HepG2 (cell line): ENCODE measurements at regions not wholly inside any gene's neighbourhood (a gene's known extent, or its start where the extent isn't known, plus 50 kb on each side); places are given as distances from the start of the nearest gene placed in this dataset.

Experiments
- ATAC-seq: fragments of 200-7000 bp; cut with Tn5 transposase; 3 replicates; pipeline ENCODE4 v1.9.1; 2020; ENCODE audit warnings: mild to moderate bottlenecking, moderate library complexity
- BruUV-seq: library from RNA; stranded (reverse); fragments of 400-500 nt; replicated peaks from 2 replicates; lab custom pipeline; 2021; lab: Mats Ljungman, UMichigan
- CTCF ChIA-PET: fragments of 300-600 bp; formaldehyde crosslinking; extraction: SDS; loops from one replicate; lab custom pipeline; 2021; ENCODE audit warnings: low total read pairs, inconsistent platforms, low intra/inter-chr PET ratio; lab: Yijun Ruan, JAX
- POLR2A ChIA-PET: fragments of 350-600 bp; sonication (Branson Sonifier 250); formaldehyde crosslinking; loops from one replicate; lab custom pipeline; 2020; ENCODE audit warnings: antibody characterized with exemption, inconsistent platforms; lab: Yijun Ruan, JAX
- DNase-seq: peaks from one replicate; pipeline ENCODE4 v3.0.0-alpha.2; 2015; ENCODE audit warnings: low spot score
- FAIRE-seq: peaks from 3 replicates; lab custom pipeline; 2011; peaks lifted over from hg19 to GRCh38; lab: Jason Lieb, UNC
- H2AFZ ChIP-seq: one replicate; pipeline ENCODE4 v1.6.1; 2011; ENCODE audit warnings: low read length, inconsistent platforms
- H3K27ac ChIP-seq: fragments of 300-600 bp; 3 replicates; pipeline ENCODE4 v1.8.0; 2011; ENCODE audit warnings: mixed run types, mild to moderate bottlenecking, mixed read lengths, low read length, inconsistent platforms; ENCODE audit not compliant: insufficient read depth; ENCODE audit errors: extremely low read length
- H3K27me3 ChIP-seq, 2 experiments: fragments of 200-600 bp in 1 of 2; 2 replicates in 1 of 2; 3 replicates in 1 of 2; pipeline versions ENCODE4 v1.6.0 to v1.8.0; 2011; ENCODE audit warnings: low read length in 2 of 2, mild to moderate bottlenecking in 2 of 2, moderate library complexity in 2 of 2, inconsistent platforms in 1 of 2; ENCODE audit not compliant: insufficient read depth in 2 of 2, control insufficient read depth in 1 of 2
- H3K36me3 ChIP-seq, 2 experiments: fragments of 200-600 bp in 1 of 2; replicated peaks in 1 of 2; 2 replicates in 1 of 2; 3 replicates in 1 of 2; pipeline versions ENCODE4 v1.5.1 to v1.8.0; 2011; ENCODE audit warnings: low read length in 2 of 2, inconsistent platforms in 1 of 2; ENCODE audit not compliant: insufficient read depth in 2 of 2, control insufficient read depth in 1 of 2
- H3K4me1 ChIP-seq: 2 replicates; pipeline ENCODE4 v1.5.1; 2012; ENCODE audit warnings: low read length, inconsistent platforms; ENCODE audit not compliant: insufficient read depth
- H3K4me2 ChIP-seq: 2 replicates; pipeline ENCODE4 v1.6.0; 2011; ENCODE audit warnings: low read depth, low read length, inconsistent platforms
- H3K4me3 ChIP-seq, 3 experiments: fragments of 200-600 bp in 1 of 3; sonication (generic), shearing (Covaris generic) in 1 of 3; replicated peaks in 1 of 3; 2 replicates each; pipeline ENCODE4 v1.5.1; 2011 to 2016; ENCODE audit warnings: low read length in 3 of 3, inconsistent platforms in 2 of 3, low read depth in 2 of 3, mild to moderate bottlenecking in 2 of 3, control low read depth in 1 of 3, mixed read lengths in 1 of 3; ENCODE audit not compliant: insufficient read depth in 1 of 3
- H3K79me2 ChIP-seq: one replicate; pipeline ENCODE4 v1.6.1; 2011; ENCODE audit warnings: low read length, inconsistent platforms; ENCODE audit not compliant: insufficient read depth
- H3K9ac ChIP-seq: 2 replicates; pipeline ENCODE4 v1.6.0; 2011; ENCODE audit warnings: mild to moderate bottlenecking, low read depth, low read length, inconsistent platforms; ENCODE audit not compliant: insufficient read depth
- H3K9me3 ChIP-seq: 2 replicates; pipeline ENCODE4 v1.5.1; 2012; ENCODE audit warnings: mild to moderate bottlenecking, low read length
- H4K20me1 ChIP-seq: 2 replicates; pipeline ENCODE4 v1.6.0; 2011; ENCODE audit warnings: inconsistent platforms, mild to moderate bottlenecking, low read length, moderate library complexity; ENCODE audit not compliant: insufficient read depth
- ISX ChIP-seq: sonication (generic); formaldehyde crosslinking; conservative IDR thresholded peaks from 2 replicates; pipeline ENCODE4 v1.5.0; 2020; ENCODE audit warnings: missing genetic modification reagents
- MED1 ChIP-seq: sonication (generic); formaldehyde crosslinking; IDR thresholded peaks from 2 replicates; pipeline ENCODE4 v1.4.0; 2020; ENCODE audit warnings: missing genetic modification reagents
- MYNN ChIP-seq: sonication (generic); formaldehyde crosslinking; IDR thresholded peaks from 2 replicates; pipeline ENCODE4 v1.4.0; 2020; ENCODE audit warnings: mild to moderate bottlenecking, low read depth, missing genetic modification reagents
- PHF8 ChIP-seq: sonication (generic); formaldehyde crosslinking; IDR thresholded peaks from 2 replicates; pipeline ENCODE4 v1.5.0; 2020; ENCODE audit warnings: missing genetic modification reagents
- PPARG ChIP-seq: conservative IDR thresholded peaks from 2 replicates; pipeline ENCODE4 v1.6.1; 2016; ENCODE audit warnings: missing biosample characterization, missing genetic modification reagents
- PRDM4 ChIP-seq: sonication (generic); formaldehyde crosslinking; IDR thresholded peaks from 2 replicates; pipeline ENCODE4 v1.9.0; 2021; ENCODE audit warnings: missing genetic modification reagents, borderline replicate concordance
- SNAI1 ChIP-seq: sonication (generic); formaldehyde crosslinking; IDR thresholded peaks from 2 replicates; pipeline ENCODE4 v1.5.0; 2020; ENCODE audit warnings: mild to moderate bottlenecking, missing genetic modification reagents, borderline replicate concordance
- TEAD3 ChIP-seq: optimal IDR thresholded peaks from 2 replicates; pipeline ENCODE3; 2016; ENCODE audit warnings: borderline replicate concordance
- XBP1 ChIP-seq: sonication (generic); formaldehyde crosslinking; IDR thresholded peaks from 2 replicates; pipeline ENCODE4 v1.5.0; 2020; ENCODE audit warnings: missing genetic modification reagents
- XRCC5 ChIP-seq: fragments of 200-400 bp; formaldehyde crosslinking; optimal IDR thresholded peaks from 2 replicates; pipeline ENCODE3; 2017; ENCODE audit warnings: mild to moderate bottlenecking, low read length
- ZBTB3 ChIP-seq: sonication (generic); formaldehyde crosslinking; IDR thresholded peaks from 2 replicates; pipeline ENCODE4 v1.4.0; 2020; ENCODE audit warnings: low read depth, mild to moderate bottlenecking, moderate library complexity, missing genetic modification reagents, borderline replicate concordance
- ZMAT3 ChIP-seq: sonication (generic); formaldehyde crosslinking; conservative IDR thresholded peaks from 2 replicates; pipeline ENCODE4 v1.7.0; 2021; ENCODE audit warnings: missing genetic modification reagents
- ZMYM3 ChIP-seq: sonication (generic); formaldehyde crosslinking; IDR thresholded peaks from 2 replicates; pipeline ENCODE4 v1.5.1; 2020; ENCODE audit warnings: mild to moderate bottlenecking, missing genetic modification reagents
- ZNF557 ChIP-seq: sonication (generic); formaldehyde crosslinking; IDR thresholded peaks from 2 replicates; pipeline ENCODE4 v1.4.0; 2020; ENCODE audit warnings: missing genetic modification reagents
- ZNF691 ChIP-seq: sonication (generic); formaldehyde crosslinking; IDR thresholded peaks from 2 replicates; pipeline ENCODE4 v1.4.0; 2020; ENCODE audit warnings: missing genetic modification reagents, low read depth, mild to moderate bottlenecking, borderline replicate concordance
- ZSCAN12 ChIP-seq: sonication (generic); formaldehyde crosslinking; IDR thresholded peaks from 2 replicates; pipeline ENCODE4 v1.9.0; 2021; ENCODE audit warnings: mild to moderate bottlenecking, missing genetic modification reagents
- WGBS: methylation state at CpG from one replicate; pipeline ENCODE4 v1.1.6; 2017; ENCODE audit warnings: low lambda C conversion rate; 5-methylcytosine and 5-hydroxymethylcytosine counted together
- in situ Hi-C: cut with HindIII; loops from 2 replicates; pipeline ENCODE4 v1.10.0; 2017; ENCODE audit warnings: low pct_unique_long_range_greater_than_20kb; ENCODE audit not compliant: extremely low pct_ligation_motif_present
- intact Hi-C: fragments of 100-400 bp; cut with micrococcal nuclease; formaldehyde crosslinking; loops from one replicate; pipeline ENCODE4 v1.10.0; 2022; ENCODE audit not compliant: unreplicated experiment
- TF ChIP-seq, protein P1 (sequence below): sonication (generic); formaldehyde crosslinking; IDR thresholded peaks from 2 replicates; pipeline ENCODE4 v1.8.1; 2023; ENCODE audit warnings: missing genetic modification reagents, mild to moderate bottlenecking, borderline replicate concordance

GRCh38 chr3:146672941-146673340, 67.8 kb upstream of the PLSCR5 start:
- TF ChIP-seq PPARG (CRISPR knock-in tag) (no peak), PRDM4 (CRISPR knock-in tag) (no peak), ZBTB3 (CRISPR knock-in tag) (no peak), MED1 (CRISPR knock-in tag) (no peak), ISX (CRISPR knock-in tag) (no peak), SNAI1 (CRISPR knock-in tag) (no peak)
- ChIA-PET POLR2A (no interaction called here), CTCF (no interaction called here)
- Histone ChIP-seq H3K9ac (no peak overlapping the region), H3K27me3 (no peaks in the 10 kb centered on the region), H3K4me2 (no peak overlapping the region), H3K4me1 (no peaks in the 10 kb centered on the region), H3K27ac (no peak overlapping the region), H3K4me3 (no peak overlapping the region), H3K79me2 (no peaks in the 10 kb centered on the region), H4K20me1 (no peaks in the 10 kb centered on the region), H3K9me3 (no peaks in the 10 kb centered on the region), H3K36me3 (no peaks in the 10 kb centered on the region), H2AFZ (no peak overlapping the region)
- in situ Hi-C loops (no loop called here), intact Hi-C loops (no loop called here)
- FAIRE-seq (no peak), ATAC-seq (no peak), DNase-seq (no peak)
- 24% methylated on average over 2 of the region's 2 CpGs for WGBS
- no TSS peak for BruUV-seq

- Histone ChIP-seq H3K27ac (no peak overlapping the region), H2AFZ (no peak overlapping the region), H4K20me1 (no peaks in the 10 kb centered on the region), H3K27me3 (no peaks in the 10 kb centered on the region; a peak in 1 of 5 replicates), H3K9me3 (no peaks in the 10 kb centered on the region), H3K9ac (no peak overlapping the region), H3K4me1 (no peaks in the 10 kb centered on the region), H3K36me3 (no peaks in the 10 kb centered on the region), H3K4me3 (no peak overlapping the region), H3K79me2 (no peaks in the 10 kb centered on the region), H3K4me2 (no peak overlapping the region)
- no peak for ATAC-seq
- TF ChIP-seq ZSCAN12 (CRISPR knock-in tag) = no peak
- no peak for TF ChIP-seq ZMYM3 (CRISPR knock-in tag)
- no peak for TF ChIP-seq XBP1 (CRISPR knock-in tag)
- no peak for TF ChIP-seq TEAD3 (CRISPR knock-in tag)
- no peak for TF ChIP-seq MYNN (CRISPR knock-in tag)
- TF ChIP-seq PHF8 = no peak
- TF ChIP-seq XRCC5 = no peak
- TF ChIP-seq ZMAT3 (CRISPR knock-in tag) = no peak
- no peak for TF ChIP-seq ZNF691
- TF ChIP-seq, protein P1, sequence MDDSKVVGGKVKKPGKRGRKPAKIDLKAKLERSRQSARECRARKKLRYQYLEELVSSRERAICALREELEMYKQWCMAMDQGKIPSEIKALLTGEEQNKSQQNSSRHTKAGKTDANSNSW (CRISPR knock-in tag) = no peak
- no peak for TF ChIP-seq ZNF557
- FAIRE-seq = no peak
- no peak for DNase-seq
- in situ Hi-C loops = no loop called here
- ChIA-PET POLR2A (no interaction called here), CTCF (no interaction called here)
- WGBS = 0% methylated on average over 4 of the region's 4 CpGs
- intact Hi-C loops = no loop called here
- no TSS peak for BruUV-seq
Measured at GRCh38 chr3:146664403-146664802, 59.3 kb upstream of the PLSCR5 start.
